Fibroblast of lung (primary cell): ENCODE measurements at regions not wholly inside any gene's neighbourhood (a gene's known extent, or its start where the extent isn't known, plus 50 kb on each side); places are given as distances from the start of the nearest gene placed in this dataset.

Experiments
- CTCF ChIP-seq, 2 donors: IDR thresholded peaks in 1 of 2; conservative IDR thresholded peaks in 1 of 2; 1 replicate in 1 of 2; 2 replicates in 1 of 2; pipeline ENCODE4 v1.5.1; 2011 to 2012; ENCODE audit warnings: low read length in 2 of 2, control low read depth in 1 of 2, inconsistent platforms in 1 of 2, low read depth in 1 of 2, mild to moderate bottlenecking in 1 of 2
- EZH2 ChIP-seq: IDR thresholded peaks from 2 replicates; pipeline ENCODE4 v1.5.1; 2012; ENCODE audit warnings: low read length, control low read depth, mild to moderate bottlenecking; ENCODE audit errors: missing control alignments

GRCh38 chr7:120189623-120190022, 83.4 kb upstream of the KCND2 start:
- TF ChIP-seq CTCF (conservative IDR thresholded peaks at IDR 0.05 in 1 of 2, IDR thresholded peaks at IDR 0.05 in 1 of 2; ENCODE audit: low read depth in 1 of 2, low read length in 2 of 2): no peak
- no peak for TF ChIP-seq EZH2
